ENCODE measurements at regions not wholly inside any gene's neighbourhood (a gene's known extent, or its start where the extent isn't known, plus 50 kb on each side); places are given as distances from the start of the nearest gene placed in this dataset.

DNA sequence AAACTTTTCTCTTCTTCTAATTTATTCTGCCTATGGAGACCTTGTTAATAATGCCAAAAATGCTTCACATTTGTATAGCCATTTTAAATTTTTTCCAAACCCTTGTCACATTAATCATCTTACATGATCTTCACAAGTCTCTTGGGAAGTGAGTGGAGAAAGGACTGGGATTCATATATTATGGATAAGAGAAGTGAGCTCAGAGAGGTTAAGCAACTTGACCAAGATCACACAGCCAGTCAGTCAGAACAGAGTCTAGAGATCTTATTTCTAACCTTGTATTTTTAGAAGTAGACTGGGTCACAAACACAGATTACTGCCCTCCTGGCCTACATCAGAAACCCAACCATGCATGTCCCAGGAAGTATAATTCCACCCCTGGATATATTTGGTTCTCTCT lies 218.0 kb upstream of the ADRA1B start:
- H3K27ac ChIP-seq, result no peak overlapping the region
- TF ChIP-seq, protein P1, sequence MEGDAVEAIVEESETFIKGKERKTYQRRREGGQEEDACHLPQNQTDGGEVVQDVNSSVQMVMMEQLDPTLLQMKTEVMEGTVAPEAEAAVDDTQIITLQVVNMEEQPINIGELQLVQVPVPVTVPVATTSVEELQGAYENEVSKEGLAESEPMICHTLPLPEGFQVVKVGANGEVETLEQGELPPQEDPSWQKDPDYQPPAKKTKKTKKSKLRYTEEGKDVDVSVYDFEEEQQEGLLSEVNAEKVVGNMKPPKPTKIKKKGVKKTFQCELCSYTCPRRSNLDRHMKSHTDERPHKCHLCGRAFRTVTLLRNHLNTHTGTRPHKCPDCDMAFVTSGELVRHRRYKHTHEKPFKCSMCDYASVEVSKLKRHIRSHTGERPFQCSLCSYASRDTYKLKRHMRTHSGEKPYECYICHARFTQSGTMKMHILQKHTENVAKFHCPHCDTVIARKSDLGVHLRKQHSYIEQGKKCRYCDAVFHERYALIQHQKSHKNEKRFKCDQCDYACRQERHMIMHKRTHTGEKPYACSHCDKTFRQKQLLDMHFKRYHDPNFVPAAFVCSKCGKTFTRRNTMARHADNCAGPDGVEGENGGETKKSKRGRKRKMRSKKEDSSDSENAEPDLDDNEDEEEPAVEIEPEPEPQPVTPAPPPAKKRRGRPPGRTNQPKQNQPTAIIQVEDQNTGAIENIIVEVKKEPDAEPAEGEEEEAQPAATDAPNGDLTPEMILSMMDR (IDR thresholded peaks at IDR 0.05), result no peak
- no peaks in the 10 kb centered on the region for H3K4me1 ChIP-seq
- no peaks in the 10 kb centered on the region for H3K9me3 ChIP-seq
- no peak overlapping the region for H3K4me3 ChIP-seq
- intact Hi-C loops (cut with DNase I), result no loop called here
- H3K27me3 ChIP-seq, result no peaks in the 10 kb centered on the region
- DNase-seq (no peak), ATAC-seq (no peak)
- H3K36me3 ChIP-seq, result no peaks in the 10 kb centered on the region

DNA sequence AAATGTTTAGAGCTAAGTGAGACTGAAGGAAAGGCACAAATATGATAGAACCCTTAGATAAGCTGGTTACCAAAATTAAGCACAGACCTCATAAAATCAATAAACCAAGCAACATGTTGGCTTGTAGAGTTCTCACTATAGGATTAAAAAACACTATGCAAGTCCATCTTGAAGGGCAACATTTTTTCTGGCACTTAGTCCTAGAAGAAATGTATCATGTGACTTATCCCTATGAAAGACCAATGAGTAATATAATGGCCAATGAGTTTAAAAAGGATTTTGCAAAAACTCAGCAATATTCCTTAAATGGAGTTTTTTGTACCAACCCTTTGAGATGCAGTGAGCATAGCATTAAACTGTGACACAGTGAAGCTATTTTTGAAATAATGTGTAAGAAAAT lies 216.3 kb upstream of the ADRA1B start:
- Histone ChIP-seq H3K9me3 (no peaks in the 10 kb centered on the region), H3K27ac (no peak overlapping the region), H3K4me3 (no peak overlapping the region), H3K4me1 (no peaks in the 10 kb centered on the region), H3K27me3 (no peaks in the 10 kb centered on the region), H3K36me3 (no peaks in the 10 kb centered on the region)
- TF ChIP-seq, protein P1 (IDR thresholded peaks at IDR 0.05), result no peak
- ATAC-seq (no peak), DNase-seq (no peak)
- intact Hi-C loops (cut with DNase I), result no loop called here

DNA sequence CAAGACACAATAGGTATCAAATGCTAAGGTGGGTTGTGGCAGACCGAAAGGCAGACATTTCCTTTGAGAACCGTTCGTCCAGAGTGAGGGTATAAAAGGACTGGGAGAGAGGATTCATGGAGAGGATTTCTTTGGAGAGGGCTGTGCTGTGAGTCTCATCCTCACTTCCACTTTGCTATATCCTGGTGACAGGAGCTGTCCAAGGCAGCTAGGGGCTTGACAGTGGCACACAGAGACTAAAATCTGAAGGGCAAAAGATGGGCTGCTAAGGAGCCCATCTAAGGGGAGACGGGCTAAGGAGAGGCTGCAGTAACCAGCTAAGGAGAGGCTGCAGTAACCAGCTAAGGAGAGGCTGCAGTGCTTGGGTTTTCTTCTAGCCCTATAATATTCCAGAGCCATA lies 214.0 kb upstream of the ADRA1B start:
- H3K27me3 ChIP-seq, result no peaks in the 10 kb centered on the region
- no peaks in the 10 kb centered on the region for H3K4me1 ChIP-seq
- H3K9me3 ChIP-seq, result no peaks in the 10 kb centered on the region
- ATAC-seq (no peak), DNase-seq (no peak)
- H3K4me3 ChIP-seq, result no peak overlapping the region
- H3K36me3 ChIP-seq, result no peaks in the 10 kb centered on the region
- intact Hi-C loops (cut with DNase I), result no loop called here
- TF ChIP-seq, protein P1 (IDR thresholded peaks at IDR 0.05), result no peak
- H3K27ac ChIP-seq, result no peak overlapping the region

DNA sequence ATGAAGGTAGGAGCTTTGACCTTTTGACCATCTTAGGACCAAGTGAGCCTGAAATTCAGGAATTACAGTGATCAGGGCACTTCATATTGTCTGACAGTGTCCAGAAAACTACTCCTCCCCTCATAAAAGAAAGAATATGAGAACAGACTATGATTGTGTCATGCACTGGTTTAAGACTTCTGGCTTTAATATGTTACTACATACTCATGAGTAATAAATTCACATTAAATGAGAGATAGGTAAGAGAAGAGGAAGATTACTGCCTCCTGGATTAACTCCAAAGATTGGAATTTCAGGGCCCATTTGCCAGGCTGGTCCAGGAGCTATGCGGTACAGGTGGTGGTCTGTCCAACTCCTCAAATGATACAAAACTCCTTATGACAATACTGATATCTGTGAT lies 213.5 kb upstream of the ADRA1B start:
- H3K4me1 ChIP-seq, result no peaks in the 10 kb centered on the region
- intact Hi-C loops (cut with DNase I), result no loop called here
- TF ChIP-seq, protein P1 (IDR thresholded peaks at IDR 0.05), result no peak
- DNase-seq (no peak), ATAC-seq (no peak)
- no peaks in the 10 kb centered on the region for H3K36me3 ChIP-seq
- no peak overlapping the region for H3K27ac ChIP-seq
- no peaks in the 10 kb centered on the region for H3K27me3 ChIP-seq
- H3K4me3 ChIP-seq, result no peak overlapping the region
- H3K9me3 ChIP-seq, result peaks cover 0 to 4% of the 10 kb centered on the region in 2 donors

DNA sequence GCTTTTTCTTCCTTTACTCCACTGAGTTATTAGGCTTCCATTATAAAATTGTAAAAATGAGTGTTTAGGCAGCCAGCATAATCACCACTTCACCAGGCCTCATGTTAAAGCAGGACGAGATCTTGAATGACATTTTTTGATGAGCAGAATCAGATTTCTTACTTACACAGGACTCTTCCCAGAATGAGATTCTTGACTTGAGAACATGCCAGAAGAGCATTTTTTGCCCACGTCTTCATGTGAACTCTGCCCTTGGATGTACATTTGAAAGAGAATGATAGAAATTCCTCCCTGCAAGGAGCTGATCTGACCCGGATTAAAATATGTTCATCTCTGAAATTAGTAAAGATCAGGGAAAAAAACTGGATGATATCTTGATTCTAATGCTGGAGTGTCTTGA lies 212.1 kb upstream of the ADRA1B start:
- no peak overlapping the region for H3K4me3 ChIP-seq
- no peaks in the 10 kb centered on the region for H3K36me3 ChIP-seq
- TF ChIP-seq, protein P1 (IDR thresholded peaks at IDR 0.05), result no peak
- DNase-seq (no peak), ATAC-seq (no peak)
- no peaks in the 10 kb centered on the region for H3K27me3 ChIP-seq
- H3K9me3 ChIP-seq, result peaks cover 0 to 11% of the 10 kb centered on the region in 2 donors
- H3K4me1 ChIP-seq, result no peaks in the 10 kb centered on the region
- intact Hi-C loops (cut with DNase I), result no loop called here
- H3K27ac ChIP-seq, result no peak overlapping the region
